Liver (tissue), 3 donors: ENCODE measurements at regions not wholly inside any gene's neighbourhood (a gene's known extent, or its start where the extent isn't known, plus 50 kb on each side); places are given as distances from the start of the nearest gene placed in this dataset.

Experiments
- ATF3 ChIP-seq: IDR thresholded peaks from 2 replicates; pipeline ENCODE4 v1.6.1; 2016; ENCODE audit warnings: antibody characterized with exemption
- CTCF ChIP-seq: fragments of 150-350 bp; IDR thresholded peaks from 2 replicates; pipeline ENCODE4 v1.5.1; 2017; ENCODE audit warnings: improper control_type of control experiment, low read depth, low read length; ENCODE audit not compliant: missing input control
- EGR1 ChIP-seq, 2 donors: IDR thresholded peaks; 2 replicates each; pipeline ENCODE4 v1.6.1; 2016 to 2018; ENCODE audit warnings: antibody characterized with exemption in 2 of 2, low read depth in 2 of 2
- FOXA1 ChIP-seq: IDR thresholded peaks from 2 replicates; pipeline ENCODE4 v1.6.1; 2016; ENCODE audit warnings: antibody characterized with exemption
- GABPA ChIP-seq, 2 donors: IDR thresholded peaks in 1 of 2; conservative IDR thresholded peaks in 1 of 2; 2 replicates each; pipeline ENCODE4 v1.6.1; 2016; ENCODE audit warnings: antibody characterized with exemption in 2 of 2, mild to moderate bottlenecking in 1 of 2, moderate library complexity in 1 of 2
- HNF4G ChIP-seq: IDR thresholded peaks from 2 replicates; pipeline ENCODE4 v1.6.1; 2016; ENCODE audit warnings: antibody characterized with exemption
- JUND ChIP-seq, 2 donors: IDR thresholded peaks; 2 replicates each; pipeline ENCODE4 v1.6.1; 2016; ENCODE audit warnings: antibody characterized with exemption in 2 of 2
- MAX ChIP-seq: IDR thresholded peaks from 2 replicates; pipeline ENCODE4 v1.6.1; 2016; ENCODE audit warnings: antibody characterized with exemption
- NR2F2 ChIP-seq: IDR thresholded peaks from 2 replicates; pipeline ENCODE4 v1.6.1; 2016; ENCODE audit warnings: antibody characterized with exemption
- RAD21 ChIP-seq, 2 donors: IDR thresholded peaks; 2 replicates each; pipeline ENCODE4 v1.6.1; 2016; ENCODE audit warnings: antibody characterized with exemption in 2 of 2, mild to moderate bottlenecking in 2 of 2
- REST ChIP-seq: IDR thresholded peaks from 2 replicates; pipeline ENCODE4 v1.6.1; 2016; ENCODE audit warnings: antibody characterized with exemption, mild to moderate bottlenecking
- RXRA ChIP-seq, 2 donors: IDR thresholded peaks; 2 replicates each; pipeline ENCODE4 v1.6.1; 2017 to 2018; ENCODE audit warnings: antibody characterized with exemption in 2 of 2, mild to moderate bottlenecking in 1 of 2
- SP1 ChIP-seq: IDR thresholded peaks from 2 replicates; pipeline ENCODE4 v1.6.1; 2018; ENCODE audit warnings: antibody characterized with exemption, mild to moderate bottlenecking
- ZBTB33 ChIP-seq: IDR thresholded peaks from 2 replicates; pipeline ENCODE4 v1.6.1; 2016; ENCODE audit warnings: antibody characterized with exemption
- donor health status: healthy.
- donor health status: healthy.

GRCh38 chr5:111847052-111847925 lies 90.3 kb upstream of the NREP start:
- TF ChIP-seq REST (no peak), CTCF (no peak), SP1 (no peak), MAX (no peak), FOXA1 (no peak), JUND (IDR thresholded peaks at IDR 0.05) (no peak), ZBTB33 (no peak), GABPA (IDR thresholded peaks at IDR 0.05 in 1 of 2, conservative IDR thresholded peaks at IDR 0.05 in 1 of 2) (no peak), NR2F2 (no peak), HNF4G (no peak), RAD21 (IDR thresholded peaks at IDR 0.05) (no peak), ATF3 (no peak), EGR1 (IDR thresholded peaks at IDR 0.05; ENCODE audit: low read depth in 2 of 2) (no peak), RXRA (IDR thresholded peaks at IDR 0.05) (no peak)
